ENCODE measurements at regions not wholly inside any gene's neighbourhood (a gene's known extent, or its start where the extent isn't known, plus 50 kb on each side); places are given as distances from the start of the nearest gene placed in this dataset.
"Not testable (repeated sequence)": the region's sequence is repeated elsewhere in the genome, so short reads cannot be mapped to it uniquely, and the experiment has no call there.

DNA sequence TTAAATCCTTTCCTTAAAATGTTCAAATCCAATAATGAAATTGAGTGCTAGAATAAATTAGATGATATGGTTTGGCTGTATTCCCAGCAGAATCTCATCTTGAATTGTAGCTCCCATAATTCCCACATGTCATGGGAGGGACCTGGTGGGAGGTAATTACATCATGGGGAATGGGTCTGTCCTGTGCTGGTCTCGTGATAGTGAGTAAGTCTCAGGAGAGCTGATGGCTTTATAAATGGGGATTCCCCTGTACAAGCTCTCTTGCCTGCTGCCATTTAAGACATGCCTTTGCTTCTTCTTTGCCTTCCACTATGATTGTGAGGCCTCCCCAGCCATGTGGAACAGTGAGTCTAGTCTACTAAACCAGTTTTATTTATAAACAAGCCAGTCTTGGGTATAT lies 508.5 kb downstream of the ETNK1 start:
- Histone ChIP-seq H3K9me3 (ENCODE audit: control insufficient read depth, low read depth, low read length) (no peaks in the 10 kb centered on the region), H3K4me3 (ENCODE audit: low read length) (no peak overlapping the region), H3K36me3 (ENCODE audit: control insufficient read depth, insufficient read depth, low read length) (no peaks in the 10 kb centered on the region), H3K27ac (ENCODE audit: low read length) (no peak overlapping the region), H3K27me3 (ENCODE audit: control insufficient read depth, insufficient read depth, low read length) (no peaks in the 10 kb centered on the region), H3K4me1 (ENCODE audit: control insufficient read depth, insufficient read depth, low read length) (no peaks in the 10 kb centered on the region)
- no CpG with 5 or more reads among the region's 1 CpG for WGBS (ENCODE audit: insufficient coverage, low lambda C conversion rate)
- DNase-seq = no peak

DNA sequence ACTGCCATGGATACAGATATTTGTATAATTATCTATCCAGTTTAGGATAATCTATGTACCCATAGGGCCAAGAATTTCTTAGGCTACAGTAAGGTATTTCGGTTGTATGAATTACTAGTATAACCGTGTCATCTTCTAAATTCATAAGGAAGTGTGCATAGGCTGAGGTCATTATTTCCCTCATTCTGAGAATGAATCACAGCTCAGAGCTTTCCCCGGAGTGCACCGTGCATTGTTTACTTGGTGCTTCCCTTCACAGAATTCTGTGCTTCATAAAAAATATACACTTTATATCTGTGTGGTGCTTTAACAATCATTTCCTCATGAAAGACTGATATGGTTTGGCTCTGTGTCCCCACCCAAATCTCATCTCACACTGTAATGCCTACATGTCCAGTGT lies 514.1 kb downstream of the ETNK1 start:
- no peaks in the 10 kb centered on the region for H3K36me3 ChIP-seq (ENCODE audit: control insufficient read depth, insufficient read depth, low read length)
- H3K4me3 ChIP-seq (ENCODE audit: low read length) = no peak overlapping the region
- 100% methylated on average over 1 of the region's 4 CpGs for WGBS (ENCODE audit: insufficient coverage, low lambda C conversion rate)
- no peaks in the 10 kb centered on the region for H3K4me1 ChIP-seq (ENCODE audit: control insufficient read depth, insufficient read depth, low read length)
- H3K27me3 ChIP-seq (ENCODE audit: control insufficient read depth, insufficient read depth, low read length) = no peaks in the 10 kb centered on the region
- H3K27ac ChIP-seq (ENCODE audit: low read length) = no peak overlapping the region
- no peak for DNase-seq
- H3K9me3 ChIP-seq (ENCODE audit: control insufficient read depth, low read depth, low read length) = no peaks in the 10 kb centered on the region

DNA sequence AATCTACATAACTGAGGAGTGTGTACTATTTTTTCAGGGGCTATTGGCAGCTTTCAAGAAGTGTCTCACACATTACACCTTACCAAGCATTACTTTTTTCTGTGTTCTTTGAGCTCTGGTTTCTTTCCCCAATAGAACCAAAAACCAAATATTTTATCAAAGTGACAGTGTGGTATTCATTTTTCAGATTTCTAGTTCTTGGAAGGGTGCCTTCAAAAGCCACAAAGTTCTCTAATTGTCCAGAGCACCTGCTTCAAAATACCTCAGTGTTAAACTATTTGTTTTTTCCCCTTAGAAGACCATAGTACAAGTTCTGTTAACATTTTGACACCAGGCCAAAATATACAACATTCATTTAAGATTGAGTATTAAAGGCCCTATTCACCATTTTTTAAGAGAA lies 515.7 kb downstream of the ETNK1 start:
- no peak for DNase-seq
- Histone ChIP-seq H3K4me3 (ENCODE audit: low read length) (no peak overlapping the region), H3K4me1 (ENCODE audit: control insufficient read depth, insufficient read depth, low read length) (no peaks in the 10 kb centered on the region), H3K27ac (ENCODE audit: low read length) (no peak overlapping the region), H3K9me3 (ENCODE audit: control insufficient read depth, low read depth, low read length) (no peaks in the 10 kb centered on the region), H3K27me3 (ENCODE audit: control insufficient read depth, insufficient read depth, low read length) (no peaks in the 10 kb centered on the region), H3K36me3 (ENCODE audit: control insufficient read depth, insufficient read depth, low read length) (no peaks in the 10 kb centered on the region)

DNA sequence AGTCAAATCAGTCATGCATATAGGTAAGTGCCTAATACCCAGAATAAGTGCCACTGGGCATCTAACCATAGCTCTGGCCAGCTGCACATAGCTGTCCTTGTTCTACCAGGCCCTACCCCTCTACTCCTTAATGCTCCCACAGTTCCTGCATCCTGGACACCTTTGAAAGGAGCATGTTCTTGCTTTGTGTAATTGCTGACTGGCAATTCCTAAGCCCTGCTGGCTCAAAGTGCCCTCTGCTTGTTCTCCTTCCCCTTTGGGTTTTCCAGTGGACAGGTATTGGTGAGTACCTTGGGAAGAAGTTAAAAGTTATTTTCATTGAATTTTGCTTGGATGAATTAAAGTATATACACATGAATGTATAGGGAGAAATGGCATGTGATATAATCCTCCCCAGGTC lies 516.4 kb downstream of the ETNK1 start:
- DNase-seq = no peak
- Histone ChIP-seq H3K27me3 (ENCODE audit: control insufficient read depth, insufficient read depth, low read length) (no peaks in the 10 kb centered on the region), H3K4me3 (ENCODE audit: low read length) (no peak overlapping the region), H3K9me3 (ENCODE audit: control insufficient read depth, low read depth, low read length) (peaks cover 4% of the 10 kb centered on the region), H3K4me1 (ENCODE audit: control insufficient read depth, insufficient read depth, low read length) (no peaks in the 10 kb centered on the region), H3K27ac (ENCODE audit: low read length) (no peak overlapping the region), H3K36me3 (ENCODE audit: control insufficient read depth, insufficient read depth, low read length) (no peaks in the 10 kb centered on the region)

DNA sequence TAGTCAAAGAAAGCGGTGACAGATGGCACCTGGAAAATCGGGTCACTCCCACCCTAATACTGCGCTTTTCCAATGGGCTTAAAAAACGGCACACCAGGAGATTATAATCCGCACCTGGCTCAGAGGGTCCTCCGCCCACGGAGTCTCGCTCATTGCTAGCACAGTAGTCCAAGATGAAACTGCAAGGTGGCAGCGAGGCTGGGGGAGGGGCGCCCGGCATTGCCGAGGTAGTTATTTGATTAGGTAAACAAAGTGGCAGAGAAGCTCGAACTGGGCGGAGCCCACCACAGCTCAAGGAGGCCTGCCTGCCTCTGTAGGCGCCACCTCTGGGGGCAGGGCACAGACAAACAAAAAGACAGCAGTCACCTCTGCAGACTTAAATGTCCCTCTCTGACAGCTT lies 521.1 kb downstream of the ETNK1 start:
- not testable (repeated sequence) for H3K4me3 ChIP-seq (ENCODE audit: low read length); H3K27me3 ChIP-seq (ENCODE audit: control insufficient read depth, insufficient read depth, low read length); DNase-seq; H3K9me3 ChIP-seq (ENCODE audit: control insufficient read depth, low read depth, low read length); H3K27ac ChIP-seq (ENCODE audit: low read length); H3K36me3 ChIP-seq (ENCODE audit: control insufficient read depth, insufficient read depth, low read length); H3K4me1 ChIP-seq (ENCODE audit: control insufficient read depth, insufficient read depth, low read length)
- WGBS (ENCODE audit: insufficient coverage, low lambda C conversion rate) = 100% methylated on average over 2 of the region's 15 CpGs

DNA sequence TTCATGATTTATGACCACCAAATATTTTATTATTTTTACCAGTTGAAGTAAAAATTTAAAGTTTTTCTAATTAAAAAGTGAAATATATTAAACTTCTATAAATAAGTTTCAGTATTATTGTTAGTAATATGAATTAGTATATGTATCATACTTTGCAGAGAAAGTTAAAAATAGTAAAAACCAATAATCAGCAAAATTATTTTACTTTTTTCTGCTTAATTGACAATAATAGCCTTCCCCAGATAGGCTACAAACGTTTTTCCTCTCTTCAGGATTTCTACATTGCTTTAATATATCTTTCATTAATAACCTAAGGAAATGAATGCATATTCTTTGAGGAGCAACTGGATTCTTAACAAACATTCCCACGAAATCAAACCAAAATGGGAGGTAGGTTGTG lies 543.5 kb downstream of the ETNK1 start:
- Histone ChIP-seq H3K4me3 (ENCODE audit: low read length) (no peak overlapping the region), H3K36me3 (ENCODE audit: control insufficient read depth, insufficient read depth, low read length) (no peaks in the 10 kb centered on the region), H3K9me3 (ENCODE audit: control insufficient read depth, low read depth, low read length) (no peaks in the 10 kb centered on the region), H3K27me3 (ENCODE audit: control insufficient read depth, insufficient read depth, low read length) (no peaks in the 10 kb centered on the region), H3K4me1 (ENCODE audit: control insufficient read depth, insufficient read depth, low read length) (no peaks in the 10 kb centered on the region), H3K27ac (ENCODE audit: low read length) (no peak overlapping the region)
- no peak for DNase-seq
- WGBS (ENCODE audit: insufficient coverage, low lambda C conversion rate) = 29% methylated on average over 1 of the region's 2 CpGs

DNA sequence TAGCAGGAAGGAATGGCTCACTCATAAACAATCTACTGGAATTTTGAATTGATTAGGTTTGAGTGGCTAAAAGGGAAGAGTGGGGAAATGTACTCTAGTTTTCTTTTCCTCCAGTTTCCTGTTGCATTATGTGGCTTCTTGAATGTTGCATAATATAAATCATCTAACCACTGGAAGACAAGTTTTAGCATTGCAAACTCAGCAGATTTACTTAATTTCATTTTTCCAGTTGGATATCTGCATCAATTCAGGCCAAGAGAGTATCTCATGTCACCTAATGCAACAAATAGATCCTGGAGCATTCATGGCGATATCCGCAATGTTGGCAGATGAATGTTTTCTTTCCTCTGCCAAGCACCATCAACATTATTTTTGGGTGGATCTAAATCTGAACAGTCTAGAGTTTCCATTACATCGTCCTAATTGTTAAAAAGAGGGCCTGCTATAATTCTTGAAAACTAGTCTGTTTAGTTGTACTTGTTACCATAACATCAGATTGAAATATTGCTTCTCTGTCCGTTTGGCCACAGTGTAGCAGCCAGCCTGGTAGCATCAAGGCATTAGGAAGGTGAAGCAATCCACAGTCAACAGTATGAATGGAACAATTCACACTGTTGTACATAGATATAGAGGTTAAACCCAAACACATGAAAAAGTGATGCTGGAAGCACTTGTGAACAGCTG lies 544.2 kb downstream of the ETNK1 start:
- Histone ChIP-seq H3K9me3 (ENCODE audit: control insufficient read depth, low read depth, low read length) (no peaks in the 10 kb centered on the region), H3K4me3 (ENCODE audit: low read length) (no peak overlapping the region), H3K27ac (ENCODE audit: low read length) (no peak overlapping the region), H3K27me3 (ENCODE audit: control insufficient read depth, insufficient read depth, low read length) (no peaks in the 10 kb centered on the region), H3K4me1 (ENCODE audit: control insufficient read depth, insufficient read depth, low read length) (no peaks in the 10 kb centered on the region), H3K36me3 (ENCODE audit: control insufficient read depth, insufficient read depth, low read length) (no peaks in the 10 kb centered on the region)
- no peak for DNase-seq
- no CpG with 5 or more reads among the region's 4 CpGs for WGBS (ENCODE audit: insufficient coverage, low lambda C conversion rate)

DNA sequence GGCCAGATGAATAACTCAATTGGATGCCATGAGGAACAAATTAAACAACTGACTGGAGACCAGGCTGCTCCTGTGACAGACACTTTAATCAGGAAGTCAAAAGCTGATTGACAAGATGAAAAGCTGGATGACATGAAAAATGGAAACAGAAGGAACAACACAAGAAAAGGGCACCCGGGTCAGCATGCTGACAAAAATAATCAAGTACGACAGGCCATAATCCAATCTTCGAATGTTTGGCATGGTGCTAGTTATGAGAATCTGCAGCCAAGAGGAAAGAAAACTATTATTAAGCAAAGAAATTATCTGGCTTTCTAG lies 544.7 kb downstream of the ETNK1 start:
- H3K9me3 ChIP-seq (ENCODE audit: control insufficient read depth, low read depth, low read length) = no peaks in the 10 kb centered on the region
- no peak for DNase-seq
- H3K4me1 ChIP-seq (ENCODE audit: control insufficient read depth, insufficient read depth, low read length) = no peaks in the 10 kb centered on the region
- WGBS (ENCODE audit: insufficient coverage, low lambda C conversion rate) = 100% methylated on average over 2 of the region's 3 CpGs
- no peak overlapping the region for H3K4me3 ChIP-seq (ENCODE audit: low read length)
- no peak overlapping the region for H3K27ac ChIP-seq (ENCODE audit: low read length)
- H3K27me3 ChIP-seq (ENCODE audit: control insufficient read depth, insufficient read depth, low read length) = no peaks in the 10 kb centered on the region
- H3K36me3 ChIP-seq (ENCODE audit: control insufficient read depth, insufficient read depth, low read length) = no peaks in the 10 kb centered on the region

DNA sequence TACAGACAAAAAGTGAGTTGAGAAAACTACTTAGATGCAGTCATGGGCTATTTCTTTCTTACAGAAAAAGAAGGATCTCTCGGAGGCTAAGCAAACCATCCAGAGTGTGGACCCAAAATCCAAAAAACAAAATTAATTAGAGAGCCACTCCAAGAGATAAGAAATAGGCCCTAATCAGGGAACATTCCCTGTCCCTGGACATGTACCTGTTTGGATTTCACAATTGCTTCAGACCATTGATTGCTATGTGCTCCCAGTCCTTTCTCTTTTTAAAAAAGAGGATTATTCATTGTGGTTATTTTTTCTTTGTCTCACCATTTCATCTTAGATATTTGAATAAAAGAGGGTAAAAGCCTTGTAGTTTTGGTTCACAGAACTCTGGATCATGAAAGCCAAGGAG lies 549.9 kb downstream of the ETNK1 start:
- Histone ChIP-seq H3K4me1 (ENCODE audit: control insufficient read depth, insufficient read depth, low read length) (no peaks in the 10 kb centered on the region), H3K36me3 (ENCODE audit: control insufficient read depth, insufficient read depth, low read length) (no peaks in the 10 kb centered on the region), H3K27ac (ENCODE audit: low read length) (no peak overlapping the region), H3K4me3 (ENCODE audit: low read length) (no peak overlapping the region), H3K9me3 (ENCODE audit: control insufficient read depth, low read depth, low read length) (no peaks in the 10 kb centered on the region), H3K27me3 (ENCODE audit: control insufficient read depth, insufficient read depth, low read length) (no peaks in the 10 kb centered on the region)
- DNase-seq = no peak
- WGBS (ENCODE audit: insufficient coverage, low lambda C conversion rate) = no CpG with 5 or more reads among the region's 1 CpG

DNA sequence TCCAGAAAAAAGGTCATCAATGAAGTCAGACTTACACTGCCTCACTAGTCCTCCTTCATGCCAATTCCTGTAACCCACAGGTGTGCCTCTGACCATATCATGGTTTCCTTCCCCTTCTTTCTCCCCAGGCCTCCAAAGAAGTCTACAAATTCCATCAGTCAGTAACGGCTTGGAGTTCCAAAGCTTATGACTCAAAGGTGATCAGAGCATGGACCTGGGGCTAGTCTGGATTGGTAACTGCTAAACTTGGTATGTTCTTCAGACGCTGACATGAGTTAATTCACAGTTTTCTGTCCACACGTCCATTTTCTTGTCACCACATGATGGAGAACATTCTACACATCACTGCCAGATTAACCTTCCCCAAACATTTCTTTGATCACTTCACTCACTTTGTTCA lies 560.4 kb downstream of the ETNK1 start:
- DNase-seq = no peak
- no peak overlapping the region for H3K4me3 ChIP-seq (ENCODE audit: low read length)
- no peaks in the 10 kb centered on the region for H3K27me3 ChIP-seq (ENCODE audit: control insufficient read depth, insufficient read depth, low read length)
- 90% methylated on average over 2 of the region's 3 CpGs for WGBS (ENCODE audit: insufficient coverage, low lambda C conversion rate)
- H3K36me3 ChIP-seq (ENCODE audit: control insufficient read depth, insufficient read depth, low read length) = no peaks in the 10 kb centered on the region
- H3K9me3 ChIP-seq (ENCODE audit: control insufficient read depth, low read depth, low read length) = no peaks in the 10 kb centered on the region
- H3K27ac ChIP-seq (ENCODE audit: low read length) = no peak overlapping the region
- no peaks in the 10 kb centered on the region for H3K4me1 ChIP-seq (ENCODE audit: control insufficient read depth, insufficient read depth, low read length)

DNA sequence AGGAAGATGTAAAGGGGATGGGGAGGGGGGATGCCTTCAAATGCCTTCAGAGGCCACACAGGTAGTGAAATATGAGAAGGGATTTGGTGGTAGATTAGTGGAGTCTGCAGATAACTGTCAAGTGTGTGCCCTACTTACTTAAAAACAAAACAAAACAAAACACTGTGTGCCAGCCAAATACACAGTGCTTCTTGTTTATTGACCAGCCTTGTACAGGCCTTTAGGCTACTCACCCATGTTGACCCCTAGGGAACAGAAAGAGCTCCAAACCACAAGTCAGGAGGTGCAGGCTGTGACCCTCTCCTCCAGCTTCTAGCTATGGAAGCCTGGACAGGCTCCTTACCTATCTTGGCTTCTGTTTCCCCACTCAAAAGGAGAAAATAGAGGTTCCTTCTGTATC lies 562.0 kb downstream of the ETNK1 start:
- no peaks in the 10 kb centered on the region for H3K9me3 ChIP-seq (ENCODE audit: control insufficient read depth, low read depth, low read length)
- no peak for DNase-seq
- no peaks in the 10 kb centered on the region for H3K4me1 ChIP-seq (ENCODE audit: control insufficient read depth, insufficient read depth, low read length)
- no peak overlapping the region for H3K27ac ChIP-seq (ENCODE audit: low read length)
- H3K4me3 ChIP-seq (ENCODE audit: low read length) = no peak overlapping the region
- no peaks in the 10 kb centered on the region for H3K27me3 ChIP-seq (ENCODE audit: control insufficient read depth, insufficient read depth, low read length)
- no peaks in the 10 kb centered on the region for H3K36me3 ChIP-seq (ENCODE audit: control insufficient read depth, insufficient read depth, low read length)
